ENCODE measurements at regions not wholly inside any gene's neighbourhood (a gene's known extent, or its start where the extent isn't known, plus 50 kb on each side); places are given as distances from the start of the nearest gene placed in this dataset.

DNA sequence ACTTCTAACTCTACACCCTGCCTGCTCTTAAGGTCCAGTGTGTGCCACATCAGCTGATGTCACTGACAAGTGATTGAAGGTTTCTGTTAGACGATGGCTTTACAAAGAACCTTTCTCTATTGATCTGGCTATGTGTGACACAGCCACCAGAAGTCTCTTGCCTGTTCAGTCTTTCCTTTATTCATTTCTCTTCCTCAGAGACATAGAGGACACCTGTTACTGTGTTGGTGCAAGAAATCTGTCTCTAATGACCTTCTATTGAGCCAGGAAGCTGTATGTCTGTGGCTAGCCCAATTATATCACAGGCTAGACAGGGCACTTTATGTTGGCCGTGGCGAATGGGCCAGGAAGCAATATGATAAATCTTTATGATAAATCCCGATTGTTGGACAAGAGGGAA is 173.3 kb upstream of the GAP43 start:
- Histone ChIP-seq H3K27ac (no peak overlapping the region), H3K4me1 (no peaks in the 10 kb centered on the region), H3K27me3 (no peaks in the 10 kb centered on the region), H3K36me3 (no peaks in the 10 kb centered on the region), H3K9me3 (peaks cover 0 to 2% (median 0%) of the 10 kb centered on the region in 4 donors), H3K4me3 (no peak overlapping the region)
- 38 to 68% (median 51%) methylated on average over 4 of the region's 4 CpGs for WGBS, 5 donors
- no peak for DNase-seq
- intact Hi-C loops (cut with DNase I; ENCODE audit: low total_unique reads): no loop called here
- TF ChIP-seq EP300 (IDR thresholded peaks at IDR 0.05) (no peak), POLR2AphosphoS5 (IDR thresholded peaks at IDR 0.05) (no peak), POLR2A (IDR thresholded peaks at IDR 0.05) (no peak)
- TF ChIP-seq, protein P1, sequence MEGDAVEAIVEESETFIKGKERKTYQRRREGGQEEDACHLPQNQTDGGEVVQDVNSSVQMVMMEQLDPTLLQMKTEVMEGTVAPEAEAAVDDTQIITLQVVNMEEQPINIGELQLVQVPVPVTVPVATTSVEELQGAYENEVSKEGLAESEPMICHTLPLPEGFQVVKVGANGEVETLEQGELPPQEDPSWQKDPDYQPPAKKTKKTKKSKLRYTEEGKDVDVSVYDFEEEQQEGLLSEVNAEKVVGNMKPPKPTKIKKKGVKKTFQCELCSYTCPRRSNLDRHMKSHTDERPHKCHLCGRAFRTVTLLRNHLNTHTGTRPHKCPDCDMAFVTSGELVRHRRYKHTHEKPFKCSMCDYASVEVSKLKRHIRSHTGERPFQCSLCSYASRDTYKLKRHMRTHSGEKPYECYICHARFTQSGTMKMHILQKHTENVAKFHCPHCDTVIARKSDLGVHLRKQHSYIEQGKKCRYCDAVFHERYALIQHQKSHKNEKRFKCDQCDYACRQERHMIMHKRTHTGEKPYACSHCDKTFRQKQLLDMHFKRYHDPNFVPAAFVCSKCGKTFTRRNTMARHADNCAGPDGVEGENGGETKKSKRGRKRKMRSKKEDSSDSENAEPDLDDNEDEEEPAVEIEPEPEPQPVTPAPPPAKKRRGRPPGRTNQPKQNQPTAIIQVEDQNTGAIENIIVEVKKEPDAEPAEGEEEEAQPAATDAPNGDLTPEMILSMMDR (IDR thresholded peaks at IDR 0.05): no peak

DNA sequence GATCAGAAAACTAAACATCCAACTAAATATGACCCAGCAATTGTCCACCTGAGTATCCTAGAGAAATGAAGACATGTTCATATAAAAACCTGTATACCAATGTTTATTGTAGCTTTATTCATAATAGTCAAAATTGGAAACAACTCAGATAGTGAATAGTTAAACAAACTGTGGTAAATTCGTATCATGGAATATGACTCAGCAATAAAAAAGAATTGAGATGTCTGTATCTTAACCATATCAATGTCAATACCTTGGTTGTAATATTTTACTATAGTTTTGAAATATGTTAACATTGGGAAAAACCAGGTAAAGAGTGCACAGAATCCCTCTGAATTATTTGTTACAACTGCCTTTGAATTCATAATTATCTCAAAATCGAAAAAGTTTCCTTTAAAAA is 159.3 kb upstream of the GAP43 start:
- DNase-seq: no peak
- intact Hi-C loops (cut with DNase I; ENCODE audit: low total_unique reads): no loop called here
- Histone ChIP-seq H3K27ac (no peak overlapping the region), H3K4me3 (no peak overlapping the region), H3K9me3 (no peaks in the 10 kb centered on the region), H3K36me3 (no peaks in the 10 kb centered on the region), H3K4me1 (no peaks in the 10 kb centered on the region), H3K27me3 (no peaks in the 10 kb centered on the region)
- 68 to 75% (median 70%) methylated on average over 2 of the region's 2 CpGs for WGBS, 5 donors
- TF ChIP-seq POLR2AphosphoS5 (IDR thresholded peaks at IDR 0.05): no peak

DNA sequence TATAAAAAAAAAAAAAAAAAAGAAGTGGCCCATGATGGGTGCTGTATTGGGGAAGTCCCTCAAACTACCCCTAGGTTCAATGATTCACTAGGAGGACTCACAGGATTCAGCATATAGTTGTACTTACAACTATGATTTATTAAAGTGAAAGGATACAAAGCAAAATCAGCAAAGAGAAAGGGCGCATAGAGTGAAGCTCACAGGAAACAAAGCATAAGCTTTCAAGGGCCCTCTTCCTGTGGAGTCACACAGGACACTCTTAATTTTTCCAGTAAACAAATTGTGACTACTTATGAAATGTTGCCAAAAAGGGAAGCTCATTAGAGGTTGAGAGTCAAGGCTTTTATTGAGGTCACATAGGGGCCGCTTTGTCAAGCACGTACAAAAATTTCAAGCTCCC is 153.7 kb upstream of the GAP43 start:
- DNase-seq: peak in 1 of 2 donors; percentile 16
- Histone ChIP-seq H3K9me3 (no peaks in the 10 kb centered on the region), H3K4me3 (no peak overlapping the region), H3K4me1 (no peaks in the 10 kb centered on the region), H3K27ac (no peak overlapping the region), H3K27me3 (no peaks in the 10 kb centered on the region), H3K36me3 (no peaks in the 10 kb centered on the region)
- no peak for TF ChIP-seq POLR2AphosphoS5 (IDR thresholded peaks at IDR 0.05)
- TF ChIP-seq, protein P1 (IDR thresholded peaks at IDR 0.05): no peak
- TF ChIP-seq POLR2A (IDR thresholded peaks at IDR 0.05): no peak
- no peak for TF ChIP-seq EP300 (IDR thresholded peaks at IDR 0.05)
- WGBS, 5 donors: 50 to 74% (median 60%) methylated on average over 3 of the region's 3 CpGs
- intact Hi-C loops (cut with DNase I; ENCODE audit: low total_unique reads): no loop called here

DNA sequence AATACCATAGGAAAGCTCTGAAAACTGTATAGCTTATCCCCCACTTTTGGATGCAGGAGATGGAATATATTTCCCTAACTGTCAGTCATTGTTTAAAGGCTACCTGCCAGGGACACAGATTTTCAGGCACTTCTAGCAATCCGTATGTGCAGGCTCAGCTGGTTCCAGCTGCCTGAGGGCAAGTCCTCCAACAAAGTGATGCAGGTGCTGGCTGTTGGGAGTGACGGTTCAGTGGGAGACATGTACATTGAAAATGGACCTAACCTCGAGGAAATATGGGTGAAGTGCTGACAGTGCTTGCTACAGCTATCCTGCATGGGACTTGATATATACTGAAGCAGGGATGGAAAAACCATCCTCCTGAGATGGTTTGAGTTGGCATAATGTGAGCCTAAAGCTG is 153.1 kb upstream of the GAP43 start:
- WGBS, 5 donors: 48 to 70% (median 66%) methylated on average over 3 of the region's 3 CpGs
- Histone ChIP-seq H3K36me3 (no peaks in the 10 kb centered on the region), H3K27me3 (no peaks in the 10 kb centered on the region), H3K27ac (no peak overlapping the region), H3K4me3 (no peak overlapping the region), H3K9me3 (no peaks in the 10 kb centered on the region), H3K4me1 (no peaks in the 10 kb centered on the region)
- intact Hi-C loops (cut with DNase I; ENCODE audit: low total_unique reads): no loop called here
- TF ChIP-seq EP300 (IDR thresholded peaks at IDR 0.05) (no peak), POLR2A (IDR thresholded peaks at IDR 0.05) (no peak), POLR2AphosphoS5 (IDR thresholded peaks at IDR 0.05) (no peak)
- TF ChIP-seq, protein P1 (IDR thresholded peaks at IDR 0.05): no peak
- DNase-seq: no peak

DNA sequence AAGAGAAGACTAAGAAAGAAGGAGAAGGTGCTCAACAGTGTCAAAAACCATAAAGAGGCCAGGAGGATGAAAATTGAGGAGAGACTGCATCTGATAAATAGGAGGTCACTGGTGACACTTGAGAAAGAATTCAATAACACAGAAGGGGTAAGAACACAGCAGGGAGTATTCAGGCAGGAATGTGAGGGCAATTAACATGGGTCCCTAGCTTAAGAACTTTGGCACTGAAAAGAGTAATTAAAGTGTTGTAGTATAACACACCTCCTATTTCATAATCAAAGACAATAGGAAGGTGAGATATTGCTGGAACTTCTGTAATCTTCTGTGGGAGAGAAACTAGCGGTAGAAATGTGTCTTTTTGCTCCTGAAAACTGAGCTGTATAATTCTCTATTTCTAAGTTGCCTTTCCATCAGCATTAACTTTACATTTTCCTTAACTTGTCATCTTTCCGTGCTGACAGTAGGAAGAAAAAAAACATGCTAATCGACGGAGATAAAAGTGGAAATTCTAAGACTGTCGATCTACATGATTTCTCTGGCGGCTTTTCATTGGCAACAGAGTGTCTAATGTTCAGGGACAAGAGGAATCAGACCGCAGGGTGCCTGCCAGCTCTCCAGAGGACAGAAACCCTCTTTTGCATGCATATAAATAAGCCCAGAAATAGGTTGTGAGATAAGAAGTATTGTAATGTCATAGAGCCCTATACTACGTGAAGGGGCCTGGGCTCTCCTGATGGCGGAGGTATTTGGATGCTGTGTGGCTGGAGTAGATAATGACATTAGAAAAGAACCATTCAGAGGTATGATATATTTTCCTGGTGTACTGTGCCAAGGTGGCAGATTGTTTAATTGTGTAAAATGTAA is 147.9 kb upstream of the GAP43 start:
- intact Hi-C loops (cut with DNase I; ENCODE audit: low total_unique reads): no loop called here
- no peak overlapping the region for H3K4me3 ChIP-seq
- TF ChIP-seq POLR2A (IDR thresholded peaks at IDR 0.05) (no peak), POLR2AphosphoS5 (IDR thresholded peaks at IDR 0.05) (no peak), EP300 (IDR thresholded peaks at IDR 0.05) (no peak)
- TF ChIP-seq, protein P1 (IDR thresholded peaks at IDR 0.05): no peak
- H3K36me3 ChIP-seq: no peaks in the 10 kb centered on the region
- no peaks in the 10 kb centered on the region for H3K4me1 ChIP-seq
- WGBS, 5 donors: 74 to 80% (median 77%) methylated on average over 9 of the region's 9 CpGs
- no peaks in the 10 kb centered on the region for H3K9me3 ChIP-seq
- no peak overlapping the region for H3K27ac ChIP-seq
- DNase-seq: no peak
- no peaks in the 10 kb centered on the region for H3K27me3 ChIP-seq

Data from stomach (tissue), 8 donors.